ENCODE measurements at regions not wholly inside any gene's neighbourhood (a gene's known extent, or its start where the extent isn't known, plus 50 kb on each side); places are given as distances from the start of the nearest gene placed in this dataset.

GRCh38 chr4:132506568-132506967 is 642.5 kb upstream of the PCDH10 start:
- no peak for DNase-seq (ENCODE audit: low read depth, low spot score)
- TF ChIP-seq FOXP2 (optimal IDR thresholded peaks at IDR 0.05; ENCODE audit: control extremely low read depth, extremely low read length, insufficient read depth) (no peak), POLR2AphosphoS5 (IDR thresholded peaks at IDR 0.05; ENCODE audit: borderline replicate concordance, low read depth, low read length) (no peak)
- Histone ChIP-seq H3K9ac (ENCODE audit: insufficient read length) (no peak overlapping the region), H3K27ac (no peak overlapping the region), H3K9me3 (ENCODE audit: low read depth, low read length) (no peaks in the 10 kb centered on the region), H3K36me3 (ENCODE audit: insufficient read depth, low read length) (no peaks in the 10 kb centered on the region), H3K4me3 (no peak overlapping the region)

DNA sequence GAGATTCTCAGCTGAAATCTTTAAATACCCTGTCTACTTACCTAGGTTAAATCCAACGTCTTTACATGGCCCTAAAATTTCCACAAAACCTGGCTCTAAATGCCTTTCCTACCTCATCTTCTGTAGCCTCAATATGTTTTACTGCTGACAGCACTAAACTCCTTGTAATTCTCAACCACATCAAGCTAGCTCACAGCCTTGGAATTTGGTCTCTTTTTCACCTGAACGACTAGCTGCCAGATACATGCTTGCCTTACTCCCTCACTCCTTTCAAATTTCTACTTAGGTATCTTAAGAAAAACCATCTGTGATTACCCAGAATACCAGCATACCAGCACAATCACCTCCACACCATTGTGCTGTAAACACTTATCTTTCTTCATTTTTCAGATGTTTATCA is 635.6 kb upstream of the PCDH10 start:
- TF ChIP-seq POLR2AphosphoS5 (IDR thresholded peaks at IDR 0.05; ENCODE audit: borderline replicate concordance, low read depth, low read length) (no peak), FOXP2 (optimal IDR thresholded peaks at IDR 0.05; ENCODE audit: control extremely low read depth, extremely low read length, insufficient read depth) (no peak), EZH2 (IDR thresholded peaks at IDR 0.05) (no peak)
- H3K9ac ChIP-seq (ENCODE audit: insufficient read length): no peak overlapping the region
- H3K4me3 ChIP-seq: no peak overlapping the region
- no peak overlapping the region for H3K27ac ChIP-seq
- no peaks in the 10 kb centered on the region for H3K36me3 ChIP-seq (ENCODE audit: insufficient read depth, low read length)
- DNase-seq (ENCODE audit: low read depth, low spot score): no peak
- H3K9me3 ChIP-seq (ENCODE audit: low read depth, low read length): no peaks in the 10 kb centered on the region

- H3K9ac ChIP-seq (ENCODE audit: insufficient read length): no peak overlapping the region
- TF ChIP-seq EZH2 (IDR thresholded peaks at IDR 0.05) (no peak), POLR2AphosphoS5 (IDR thresholded peaks at IDR 0.05; ENCODE audit: borderline replicate concordance, low read depth, low read length) (no peak), FOXP2 (optimal IDR thresholded peaks at IDR 0.05; ENCODE audit: control extremely low read depth, extremely low read length, insufficient read depth) (no peak)
- no peak for DNase-seq (ENCODE audit: low read depth, low spot score)
- no peaks in the 10 kb centered on the region for H3K36me3 ChIP-seq (ENCODE audit: insufficient read depth, low read length)
- H3K4me3 ChIP-seq: no peak overlapping the region
- no peak overlapping the region for H3K27ac ChIP-seq
- no peaks in the 10 kb centered on the region for H3K9me3 ChIP-seq (ENCODE audit: low read depth, low read length)
These were observed 622.4 kb upstream of the PCDH10 start for GRCh38 chr4:132526652-132527051.

DNA sequence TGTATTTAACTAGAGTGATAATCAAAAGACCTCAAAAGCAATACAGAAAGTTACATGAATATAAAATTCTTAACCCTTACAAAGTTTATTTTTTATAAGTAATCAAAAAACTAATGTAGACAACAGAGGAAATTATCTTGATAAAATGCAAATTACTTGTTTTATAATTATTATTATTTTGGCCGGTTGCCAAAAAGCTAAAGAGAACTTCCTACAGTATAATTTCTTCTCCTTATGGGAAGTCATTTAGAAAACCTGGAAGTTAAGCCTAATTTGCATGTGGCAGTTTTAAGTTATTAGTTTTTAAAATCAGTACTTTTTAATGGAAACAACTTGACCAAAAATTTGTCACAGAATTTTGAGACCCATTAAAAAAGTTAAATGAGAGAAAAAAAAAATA is 621.3 kb upstream of the PCDH10 start:
- H3K9ac ChIP-seq (ENCODE audit: insufficient read length): no peak overlapping the region
- DNase-seq (ENCODE audit: low read depth, low spot score): peak; percentile 6
- no peaks in the 10 kb centered on the region for H3K9me3 ChIP-seq (ENCODE audit: low read depth, low read length)
- no peak overlapping the region for H3K27ac ChIP-seq
- no peaks in the 10 kb centered on the region for H3K36me3 ChIP-seq (ENCODE audit: insufficient read depth, low read length)
- TF ChIP-seq POLR2AphosphoS5 (IDR thresholded peaks at IDR 0.05; ENCODE audit: borderline replicate concordance, low read depth, low read length) (no peak), FOXP2 (optimal IDR thresholded peaks at IDR 0.05; ENCODE audit: control extremely low read depth, extremely low read length, insufficient read depth) (no peak), EZH2 (IDR thresholded peaks at IDR 0.05) (no peak)
- no peak overlapping the region for H3K4me3 ChIP-seq

DNA sequence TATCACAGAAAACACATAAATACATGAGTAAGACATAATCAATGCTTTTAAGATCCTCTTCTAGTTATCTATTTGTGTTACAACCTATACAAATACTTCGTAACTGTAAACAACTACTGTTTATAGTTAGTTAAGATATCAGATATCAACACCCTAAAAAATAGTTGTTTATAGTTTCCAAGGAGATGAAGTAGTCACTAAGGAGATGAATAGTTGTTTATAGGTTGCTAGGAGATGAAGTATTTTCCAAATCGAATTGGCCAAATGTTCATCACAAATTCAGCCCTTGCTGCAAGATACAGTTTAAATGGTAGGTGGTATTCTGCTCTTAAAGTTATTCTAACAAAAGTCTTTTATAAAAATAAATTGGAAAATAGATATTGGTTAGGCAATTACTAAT is 618.2 kb upstream of the PCDH10 start:
- no peaks in the 10 kb centered on the region for H3K36me3 ChIP-seq (ENCODE audit: insufficient read depth, low read length)
- no peak overlapping the region for H3K27ac ChIP-seq
- no peaks in the 10 kb centered on the region for H3K9me3 ChIP-seq (ENCODE audit: low read depth, low read length)
- no peak overlapping the region for H3K4me3 ChIP-seq
- TF ChIP-seq EZH2 (IDR thresholded peaks at IDR 0.05) (no peak), POLR2AphosphoS5 (IDR thresholded peaks at IDR 0.05; ENCODE audit: borderline replicate concordance, low read depth, low read length) (no peak), FOXP2 (optimal IDR thresholded peaks at IDR 0.05; ENCODE audit: control extremely low read depth, extremely low read length, insufficient read depth) (no peak)
- DNase-seq (ENCODE audit: low read depth, low spot score): no peak
- H3K9ac ChIP-seq (ENCODE audit: insufficient read length): no peak overlapping the region

- DNase-seq (ENCODE audit: low read depth, low spot score): no peak
- no peak overlapping the region for H3K9ac ChIP-seq (ENCODE audit: insufficient read length)
- no peaks in the 10 kb centered on the region for H3K36me3 ChIP-seq (ENCODE audit: insufficient read depth, low read length)
- TF ChIP-seq FOXP2 (optimal IDR thresholded peaks at IDR 0.05; ENCODE audit: control extremely low read depth, extremely low read length, insufficient read depth) (no peak), EZH2 (IDR thresholded peaks at IDR 0.05) (no peak), POLR2AphosphoS5 (IDR thresholded peaks at IDR 0.05; ENCODE audit: borderline replicate concordance, low read depth, low read length) (no peak)
- no peak overlapping the region for H3K4me3 ChIP-seq
- H3K27ac ChIP-seq: no peak overlapping the region
- H3K9me3 ChIP-seq (ENCODE audit: low read depth, low read length): peaks cover 2% of the 10 kb centered on the region; the same call in 1 of the 2 replicates
These were observed 608.8 kb upstream of the PCDH10 start for GRCh38 chr4:132540268-132540667.

- TF ChIP-seq EZH2 (IDR thresholded peaks at IDR 0.05) (no peak), POLR2AphosphoS5 (IDR thresholded peaks at IDR 0.05; ENCODE audit: borderline replicate concordance, low read depth, low read length) (no peak), FOXP2 (optimal IDR thresholded peaks at IDR 0.05; ENCODE audit: control extremely low read depth, extremely low read length, insufficient read depth) (no peak)
- Histone ChIP-seq H3K9me3 (ENCODE audit: low read depth, low read length) (peaks cover 2% of the 10 kb centered on the region; the same call in 1 of the 2 replicates), H3K9ac (ENCODE audit: insufficient read length) (no peak overlapping the region), H3K4me3 (no peak overlapping the region), H3K27ac (no peak overlapping the region), H3K36me3 (ENCODE audit: insufficient read depth, low read length) (no peaks in the 10 kb centered on the region)
- no peak for DNase-seq (ENCODE audit: low read depth, low spot score)
These were observed 608.3 kb upstream of the PCDH10 start for GRCh38 chr4:132540797-132541196.

GRCh38 chr4:132542228-132542627 is 606.9 kb upstream of the PCDH10 start:
- DNase-seq (ENCODE audit: low read depth, low spot score): no peak
- no peak overlapping the region for H3K9ac ChIP-seq (ENCODE audit: insufficient read length)
- H3K27ac ChIP-seq: no peak overlapping the region
- H3K9me3 ChIP-seq (ENCODE audit: low read depth, low read length): peaks cover 2% of the 10 kb centered on the region; the same call in 1 of the 2 replicates
- no peak overlapping the region for H3K4me3 ChIP-seq
- TF ChIP-seq POLR2AphosphoS5 (IDR thresholded peaks at IDR 0.05; ENCODE audit: borderline replicate concordance, low read depth, low read length): no peak
- TF ChIP-seq EZH2 (IDR thresholded peaks at IDR 0.05): no peak
- no peak for TF ChIP-seq FOXP2 (optimal IDR thresholded peaks at IDR 0.05; ENCODE audit: control extremely low read depth, extremely low read length, insufficient read depth)
- H3K36me3 ChIP-seq (ENCODE audit: insufficient read depth, low read length): no peaks in the 10 kb centered on the region

DNA sequence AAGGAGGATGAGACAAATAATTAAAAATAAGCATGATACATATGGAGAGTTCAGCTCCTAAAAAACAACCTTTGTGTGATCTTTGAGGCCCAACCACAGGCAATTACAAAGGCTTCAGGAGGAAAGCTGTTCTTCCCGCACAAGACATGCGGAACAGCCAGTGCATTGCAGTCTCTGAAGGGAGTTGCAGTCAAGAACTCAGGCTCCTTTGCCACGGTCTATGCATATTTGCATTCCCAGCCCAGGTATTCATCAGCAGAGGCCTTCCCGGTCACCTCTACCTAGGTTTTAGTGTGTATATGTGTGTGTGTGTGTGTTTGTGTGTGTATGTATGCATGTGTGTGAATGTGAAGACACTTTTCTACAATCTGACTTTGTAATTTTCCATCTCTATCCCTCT is 600.6 kb upstream of the PCDH10 start:
- no peak for DNase-seq (ENCODE audit: low read depth, low spot score)
- Histone ChIP-seq H3K27ac (no peak overlapping the region), H3K4me3 (no peak overlapping the region), H3K36me3 (ENCODE audit: insufficient read depth, low read length) (no peaks in the 10 kb centered on the region), H3K9me3 (ENCODE audit: low read depth, low read length) (no peaks in the 10 kb centered on the region), H3K9ac (ENCODE audit: insufficient read length) (no peak overlapping the region)
- no peak for TF ChIP-seq EZH2 (IDR thresholded peaks at IDR 0.05)
- no peak for TF ChIP-seq POLR2AphosphoS5 (IDR thresholded peaks at IDR 0.05; ENCODE audit: borderline replicate concordance, low read depth, low read length)
- no peak for TF ChIP-seq FOXP2 (optimal IDR thresholded peaks at IDR 0.05; ENCODE audit: control extremely low read depth, extremely low read length, insufficient read depth)
